ENCODE measurements at regions not wholly inside any gene's neighbourhood (a gene's known extent, or its start where the extent isn't known, plus 50 kb on each side); places are given as distances from the start of the nearest gene placed in this dataset.

- no peaks in the 10 kb centered on the region for H3K9me3 ChIP-seq (ENCODE audit: low read length)
- no peaks in the 10 kb centered on the region for H3K4me1 ChIP-seq (ENCODE audit: insufficient read depth, low read length)
- no peaks in the 10 kb centered on the region for H3K36me3 ChIP-seq (ENCODE audit: insufficient read depth, low read length)
- H3K27me3 ChIP-seq (ENCODE audit: insufficient read depth, low read length), result peaks cover 4% of the 10 kb centered on the region
- no peak overlapping the region for H3K4me3 ChIP-seq (ENCODE audit: low read length)
- no peak overlapping the region for H2AFZ ChIP-seq (ENCODE audit: low read depth, low read length)
These were observed 1449.0 kb downstream of the BRD1 start for GRCh38 chr22:48378673-48379072.

- H3K9me3 ChIP-seq (ENCODE audit: low read length), result no peaks in the 10 kb centered on the region
- H2AFZ ChIP-seq (ENCODE audit: low read depth, low read length), result no peak overlapping the region
- H3K4me1 ChIP-seq (ENCODE audit: insufficient read depth, low read length), result no peaks in the 10 kb centered on the region
- H3K4me3 ChIP-seq (ENCODE audit: low read length), result no peak overlapping the region
- peaks cover 4% of the 10 kb centered on the region for H3K27me3 ChIP-seq (ENCODE audit: insufficient read depth, low read length)
- no peaks in the 10 kb centered on the region for H3K36me3 ChIP-seq (ENCODE audit: insufficient read depth, low read length)
These were observed 1450.5 kb downstream of the BRD1 start for GRCh38 chr22:48376936-48377712.

GRCh38 chr22:48376428-48376827, 1451.2 kb downstream of the BRD1 start:
- no peak overlapping the region for H2AFZ ChIP-seq (ENCODE audit: low read depth, low read length)
- no peaks in the 10 kb centered on the region for H3K9me3 ChIP-seq (ENCODE audit: low read length)
- no peak overlapping the region for H3K4me3 ChIP-seq (ENCODE audit: low read length)
- no peaks in the 10 kb centered on the region for H3K36me3 ChIP-seq (ENCODE audit: insufficient read depth, low read length)
- H3K27me3 ChIP-seq (ENCODE audit: insufficient read depth, low read length), result peaks cover 4% of the 10 kb centered on the region
- H3K4me1 ChIP-seq (ENCODE audit: insufficient read depth, low read length), result no peaks in the 10 kb centered on the region

- peaks cover 6% of the 10 kb centered on the region for H3K4me1 ChIP-seq (ENCODE audit: insufficient read depth, low read length)
- no peak overlapping the region for H2AFZ ChIP-seq (ENCODE audit: low read depth, low read length)
- peaks cover 4% of the 10 kb centered on the region for H3K27me3 ChIP-seq (ENCODE audit: insufficient read depth, low read length)
- no peak overlapping the region for H3K4me3 ChIP-seq (ENCODE audit: low read length)
- H3K36me3 ChIP-seq (ENCODE audit: insufficient read depth, low read length), result no peaks in the 10 kb centered on the region
- H3K9me3 ChIP-seq (ENCODE audit: low read length), result no peaks in the 10 kb centered on the region
These were observed 1454.0 kb downstream of the BRD1 start for GRCh38 chr22:48373626-48374173.

- Histone ChIP-seq H3K36me3 (ENCODE audit: insufficient read depth, low read length) (no peaks in the 10 kb centered on the region), H3K9me3 (ENCODE audit: low read length) (no peaks in the 10 kb centered on the region), H2AFZ (ENCODE audit: low read depth, low read length) (no peak overlapping the region), H3K4me1 (ENCODE audit: insufficient read depth, low read length) (peaks cover 6% of the 10 kb centered on the region), H3K27me3 (ENCODE audit: insufficient read depth, low read length) (peaks cover 4% of the 10 kb centered on the region), H3K4me3 (ENCODE audit: low read length) (no peak overlapping the region)
These were observed 1455.3 kb downstream of the BRD1 start for GRCh38 chr22:48372390-48372789.

GRCh38 chr22:48371391-48371790, 1456.3 kb downstream of the BRD1 start:
- H2AFZ ChIP-seq (ENCODE audit: low read depth, low read length), result no peak overlapping the region
- no peaks in the 10 kb centered on the region for H3K9me3 ChIP-seq (ENCODE audit: low read length)
- H3K27me3 ChIP-seq (ENCODE audit: insufficient read depth, low read length), result no peaks in the 10 kb centered on the region
- peaks cover 6% of the 10 kb centered on the region for H3K4me1 ChIP-seq (ENCODE audit: insufficient read depth, low read length)
- H3K4me3 ChIP-seq (ENCODE audit: low read length), result no peak overlapping the region
- H3K36me3 ChIP-seq (ENCODE audit: insufficient read depth, low read length), result no peaks in the 10 kb centered on the region

GRCh38 chr22:48370508-48371325, 1457.0 kb downstream of the BRD1 start:
- no peak overlapping the region for H3K4me3 ChIP-seq (ENCODE audit: low read length)
- no peaks in the 10 kb centered on the region for H3K9me3 ChIP-seq (ENCODE audit: low read length)
- no peaks in the 10 kb centered on the region for H3K36me3 ChIP-seq (ENCODE audit: insufficient read depth, low read length)
- no peaks in the 10 kb centered on the region for H3K27me3 ChIP-seq (ENCODE audit: insufficient read depth, low read length)
- no peak overlapping the region for H2AFZ ChIP-seq (ENCODE audit: low read depth, low read length)
- H3K4me1 ChIP-seq (ENCODE audit: insufficient read depth, low read length), result peaks cover 6% of the 10 kb centered on the region

GRCh38 chr22:48369789-48370507, 1457.7 kb downstream of the BRD1 start:
- no peak overlapping the region for H2AFZ ChIP-seq (ENCODE audit: low read depth, low read length)
- no peaks in the 10 kb centered on the region for H3K9me3 ChIP-seq (ENCODE audit: low read length)
- H3K4me3 ChIP-seq (ENCODE audit: low read length), result no peak overlapping the region
- peaks cover 6% of the 10 kb centered on the region for H3K4me1 ChIP-seq (ENCODE audit: insufficient read depth, low read length)
- no peaks in the 10 kb centered on the region for H3K27me3 ChIP-seq (ENCODE audit: insufficient read depth, low read length)
- no peaks in the 10 kb centered on the region for H3K36me3 ChIP-seq (ENCODE audit: insufficient read depth, low read length)

- Histone ChIP-seq H2AFZ (ENCODE audit: low read depth, low read length) (no peak overlapping the region), H3K27me3 (ENCODE audit: insufficient read depth, low read length) (no peaks in the 10 kb centered on the region), H3K4me3 (ENCODE audit: low read length) (no peak overlapping the region), H3K36me3 (ENCODE audit: insufficient read depth, low read length) (no peaks in the 10 kb centered on the region), H3K9me3 (ENCODE audit: low read length) (no peaks in the 10 kb centered on the region), H3K4me1 (ENCODE audit: insufficient read depth, low read length) (peaks cover 6% of the 10 kb centered on the region)
These were observed 1458.6 kb downstream of the BRD1 start for GRCh38 chr22:48368975-48369525.

- no peaks in the 10 kb centered on the region for H3K9me3 ChIP-seq (ENCODE audit: low read length)
- H3K4me3 ChIP-seq (ENCODE audit: low read length), result no peak overlapping the region
- H3K27me3 ChIP-seq (ENCODE audit: insufficient read depth, low read length), result no peaks in the 10 kb centered on the region
- H2AFZ ChIP-seq (ENCODE audit: low read depth, low read length), result no peak overlapping the region
- peaks cover 6% of the 10 kb centered on the region for H3K4me1 ChIP-seq (ENCODE audit: insufficient read depth, low read length)
- H3K36me3 ChIP-seq (ENCODE audit: insufficient read depth, low read length), result no peaks in the 10 kb centered on the region
These were observed 1459.9 kb downstream of the BRD1 start for GRCh38 chr22:48367731-48368130.

- no peaks in the 10 kb centered on the region for H3K27me3 ChIP-seq (ENCODE audit: insufficient read depth, low read length)
- peaks cover 6% of the 10 kb centered on the region for H3K4me1 ChIP-seq (ENCODE audit: insufficient read depth, low read length)
- no peaks in the 10 kb centered on the region for H3K9me3 ChIP-seq (ENCODE audit: low read length)
- H2AFZ ChIP-seq (ENCODE audit: low read depth, low read length), result no peak overlapping the region
- H3K36me3 ChIP-seq (ENCODE audit: insufficient read depth, low read length), result no peaks in the 10 kb centered on the region
- no peak overlapping the region for H3K4me3 ChIP-seq (ENCODE audit: low read length)
These were observed 1461.1 kb downstream of the BRD1 start for GRCh38 chr22:48366591-48366990.

GRCh38 chr22:48366056-48366455, 1461.6 kb downstream of the BRD1 start:
- no peaks in the 10 kb centered on the region for H3K27me3 ChIP-seq (ENCODE audit: insufficient read depth, low read length)
- H3K4me1 ChIP-seq (ENCODE audit: insufficient read depth, low read length), result peaks cover 6% of the 10 kb centered on the region
- no peaks in the 10 kb centered on the region for H3K36me3 ChIP-seq (ENCODE audit: insufficient read depth, low read length)
- H3K4me3 ChIP-seq (ENCODE audit: low read length), result no peak overlapping the region
- H2AFZ ChIP-seq (ENCODE audit: low read depth, low read length), result no peak overlapping the region
- no peaks in the 10 kb centered on the region for H3K9me3 ChIP-seq (ENCODE audit: low read length)

Data from neuron (in vitro differentiated cells).